ENCODE measurements at regions not wholly inside any gene's neighbourhood (a gene's known extent, or its start where the extent isn't known, plus 50 kb on each side); places are given as distances from the start of the nearest gene placed in this dataset.

DNA sequence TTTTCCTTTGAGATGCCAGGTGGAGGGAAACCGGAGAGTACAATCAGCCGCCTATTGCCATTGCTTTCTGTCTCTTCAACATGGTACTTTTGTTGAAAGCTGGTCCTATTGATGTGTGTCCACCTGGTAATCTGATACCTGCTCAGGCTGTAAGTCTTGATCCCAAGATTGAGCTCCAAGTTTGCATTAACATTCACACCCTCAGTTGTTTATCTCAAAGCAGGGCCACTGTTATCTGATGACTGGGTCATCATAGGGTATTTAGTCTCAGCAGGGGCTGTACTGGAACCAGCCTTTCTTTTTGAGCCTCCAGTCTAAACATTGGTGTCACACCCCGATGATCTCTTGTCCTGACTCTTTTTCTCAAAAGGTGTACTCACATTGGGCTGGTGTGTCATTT is 370.3 kb upstream of the TOM1L1 start:
- no peak overlapping the region for H3K4me3 ChIP-seq (ENCODE audit: low read length)
- TF ChIP-seq, protein P1, sequence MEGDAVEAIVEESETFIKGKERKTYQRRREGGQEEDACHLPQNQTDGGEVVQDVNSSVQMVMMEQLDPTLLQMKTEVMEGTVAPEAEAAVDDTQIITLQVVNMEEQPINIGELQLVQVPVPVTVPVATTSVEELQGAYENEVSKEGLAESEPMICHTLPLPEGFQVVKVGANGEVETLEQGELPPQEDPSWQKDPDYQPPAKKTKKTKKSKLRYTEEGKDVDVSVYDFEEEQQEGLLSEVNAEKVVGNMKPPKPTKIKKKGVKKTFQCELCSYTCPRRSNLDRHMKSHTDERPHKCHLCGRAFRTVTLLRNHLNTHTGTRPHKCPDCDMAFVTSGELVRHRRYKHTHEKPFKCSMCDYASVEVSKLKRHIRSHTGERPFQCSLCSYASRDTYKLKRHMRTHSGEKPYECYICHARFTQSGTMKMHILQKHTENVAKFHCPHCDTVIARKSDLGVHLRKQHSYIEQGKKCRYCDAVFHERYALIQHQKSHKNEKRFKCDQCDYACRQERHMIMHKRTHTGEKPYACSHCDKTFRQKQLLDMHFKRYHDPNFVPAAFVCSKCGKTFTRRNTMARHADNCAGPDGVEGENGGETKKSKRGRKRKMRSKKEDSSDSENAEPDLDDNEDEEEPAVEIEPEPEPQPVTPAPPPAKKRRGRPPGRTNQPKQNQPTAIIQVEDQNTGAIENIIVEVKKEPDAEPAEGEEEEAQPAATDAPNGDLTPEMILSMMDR (conservative IDR thresholded peaks at IDR 0.05; ENCODE audit: low read depth, low read length), result no peak
- DNase-seq (ENCODE audit: low read depth), result no peak

DNA sequence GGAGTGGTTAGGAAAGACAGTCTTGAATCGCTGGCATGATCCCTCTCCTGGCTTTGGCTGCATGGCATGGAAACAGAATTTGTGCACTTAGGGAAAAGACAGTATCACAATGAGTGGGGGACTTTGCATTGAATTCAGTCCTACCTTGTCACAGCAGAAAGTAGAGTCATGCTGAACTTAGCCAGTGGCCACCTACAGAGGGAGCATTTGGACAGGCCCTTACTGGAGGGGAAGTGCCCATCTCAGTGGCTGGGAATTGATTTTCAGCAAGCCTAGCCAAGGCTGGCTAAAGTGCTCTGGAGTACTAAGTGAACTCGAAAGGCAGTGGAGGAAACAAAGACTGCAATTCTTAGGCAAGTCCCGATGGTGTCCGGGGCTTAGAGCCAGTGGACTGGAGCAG is 364.3 kb upstream of the TOM1L1 start:
- H3K4me3 ChIP-seq (ENCODE audit: low read length), result no peak overlapping the region
- TF ChIP-seq, protein P1 (conservative IDR thresholded peaks at IDR 0.05; ENCODE audit: low read depth, low read length), result no peak
- DNase-seq (ENCODE audit: low read depth), result no peak

DNA sequence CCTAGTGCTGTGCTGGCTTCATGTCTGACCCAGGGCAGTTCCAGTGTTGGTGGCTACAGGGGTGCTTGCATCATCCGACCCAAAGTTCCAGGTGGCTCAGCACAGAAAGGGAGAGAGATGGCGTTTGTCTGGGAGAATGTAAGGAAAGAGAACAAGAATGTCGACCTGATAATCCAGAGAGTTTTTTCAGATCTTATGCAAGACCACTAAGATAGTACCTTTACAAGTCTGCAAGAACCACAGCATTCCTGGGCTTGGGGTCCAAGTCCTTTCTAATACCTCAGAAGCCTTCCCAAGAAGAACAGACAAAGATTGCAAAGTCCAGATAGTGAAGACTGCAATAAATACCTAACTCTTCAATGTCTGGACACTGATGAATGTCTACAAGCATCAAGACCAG is 363.0 kb upstream of the TOM1L1 start:
- no peak for DNase-seq (ENCODE audit: low read depth)
- TF ChIP-seq, protein P1 (conservative IDR thresholded peaks at IDR 0.05; ENCODE audit: low read depth, low read length), result no peak
- no peak overlapping the region for H3K4me3 ChIP-seq (ENCODE audit: low read length)

DNA sequence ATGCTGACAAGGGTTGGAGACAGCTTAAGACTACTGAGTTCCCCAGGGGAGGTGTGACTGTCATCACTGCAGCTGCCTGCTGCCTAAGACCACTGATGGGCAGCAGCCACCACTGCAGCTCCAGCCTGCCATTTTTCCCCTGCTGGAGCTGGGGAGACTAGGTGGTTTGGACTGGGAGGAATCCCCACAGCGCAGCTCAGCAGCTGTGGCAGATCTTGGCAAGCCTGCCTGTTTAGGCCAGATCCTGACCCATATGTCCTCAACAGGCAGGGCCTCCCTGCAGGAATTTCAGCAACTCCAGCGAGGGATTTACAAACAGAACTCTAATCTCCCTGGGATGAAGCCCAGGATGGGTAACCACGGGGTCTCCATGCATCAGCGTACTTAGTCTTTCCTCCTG is 356.4 kb upstream of the TOM1L1 start:
- no peak for DNase-seq (ENCODE audit: low read depth)
- TF ChIP-seq, protein P1 (conservative IDR thresholded peaks at IDR 0.05; ENCODE audit: low read depth, low read length), result no peak
- H3K4me3 ChIP-seq (ENCODE audit: low read length), result no peak overlapping the region

DNA sequence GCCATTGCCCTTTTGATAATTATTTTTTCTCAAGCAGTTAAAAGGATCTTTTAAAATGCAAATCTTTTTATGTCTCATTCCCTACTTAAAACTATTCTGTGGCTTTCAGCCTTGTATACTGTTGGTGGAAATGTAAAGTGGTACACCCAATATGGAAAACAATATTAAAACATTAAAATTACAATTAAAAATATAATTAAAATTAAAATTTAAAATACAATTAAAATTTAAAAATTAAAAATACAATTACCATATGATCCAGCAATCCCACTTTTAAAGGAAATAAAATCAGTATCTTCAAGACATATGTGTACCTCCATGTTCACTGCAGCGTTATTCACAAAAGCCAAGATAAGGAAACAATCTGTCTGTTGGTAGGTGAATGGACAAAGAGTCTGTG is 340.8 kb upstream of the TOM1L1 start:
- no peak for DNase-seq (ENCODE audit: low read depth)
- TF ChIP-seq, protein P1 (conservative IDR thresholded peaks at IDR 0.05; ENCODE audit: low read depth, low read length), result no peak
- no peak overlapping the region for H3K4me3 ChIP-seq (ENCODE audit: low read length)

DNA sequence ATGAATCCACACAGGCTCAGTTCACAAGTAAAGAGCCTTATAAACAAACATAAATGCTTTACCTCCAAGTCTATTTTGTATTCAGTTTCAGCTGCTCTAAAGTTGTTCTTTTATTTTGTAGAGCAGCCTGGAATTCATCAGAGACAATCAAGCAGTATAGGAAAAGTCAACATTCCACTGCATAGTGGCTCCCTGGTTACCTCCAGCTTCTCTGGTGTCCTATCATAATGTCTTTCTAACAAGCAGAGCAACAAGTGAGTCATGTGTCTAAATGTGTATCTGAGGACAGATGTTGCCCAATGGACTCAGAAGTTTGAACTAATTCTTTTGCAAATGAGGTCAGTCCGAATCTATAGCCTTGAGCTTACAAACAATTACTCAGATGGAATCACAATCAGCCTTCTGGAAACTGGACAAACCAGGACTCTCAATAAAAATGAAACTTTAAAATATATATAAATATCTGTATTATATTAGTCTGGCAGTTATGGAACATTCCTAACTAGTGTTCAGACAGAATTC is 292.0 kb upstream of the TOM1L1 start:
- no peak overlapping the region for H3K4me3 ChIP-seq (ENCODE audit: low read length)
- DNase-seq (ENCODE audit: low read depth), result no peak
- TF ChIP-seq, protein P1 (conservative IDR thresholded peaks at IDR 0.05; ENCODE audit: low read depth, low read length), result no peak

DNA sequence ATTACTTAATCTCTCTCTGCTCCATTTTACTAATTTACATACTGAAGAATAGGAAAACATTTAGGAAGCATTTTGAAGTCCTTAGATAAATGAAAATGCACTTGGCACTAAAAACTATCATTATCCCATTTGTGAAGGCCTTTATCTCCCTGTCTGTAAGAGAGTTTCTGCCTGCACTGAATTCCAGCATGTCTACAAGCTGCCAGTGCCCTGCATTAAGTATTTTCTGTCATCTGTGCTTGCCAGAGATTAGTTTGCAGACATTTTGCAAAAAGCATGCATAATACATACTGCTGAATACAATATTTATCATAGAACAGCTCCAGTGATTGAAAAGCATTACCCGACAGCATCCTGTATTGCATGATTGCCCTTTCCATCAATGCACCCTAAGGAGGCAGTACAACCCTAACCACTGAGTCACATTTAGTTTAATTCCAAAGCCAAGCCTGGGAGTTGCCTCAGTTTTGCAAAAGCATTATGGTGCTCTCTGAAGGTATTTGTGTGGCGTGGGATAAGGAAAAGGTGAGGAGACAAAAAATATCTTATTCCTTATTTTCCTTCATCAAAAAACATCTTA is 280.2 kb upstream of the TOM1L1 start:
- TF ChIP-seq, protein P1 (conservative IDR thresholded peaks at IDR 0.05; ENCODE audit: low read depth, low read length), result no peak
- no peak for DNase-seq (ENCODE audit: low read depth)
- no peak overlapping the region for H3K4me3 ChIP-seq (ENCODE audit: low read length)
